PC-3 (cell line): ENCODE measurements at regions not wholly inside any gene's neighbourhood (a gene's known extent, or its start where the extent isn't known, plus 50 kb on each side); places are given as distances from the start of the nearest gene placed in this dataset.

Source experiments
- CTCF ChIP-seq: fragments of 300-600 bp; sonication (generic); conservative IDR thresholded peaks from 2 replicates; pipeline ENCODE4 v1.5.1; 2017; ENCODE audit warnings: antibody characterized with exemption, low read depth, mild to moderate bottlenecking, low read length
- EZH2 ChIP-seq: fragments of 300-600 bp; sonication (generic); IDR thresholded peaks from one replicate; pipeline ENCODE4 v1.6.1; 2017; ENCODE audit warnings: antibody characterized with exemption, mild to moderate bottlenecking, low read length; ENCODE audit not compliant: unreplicated experiment
- EZH2phosphoT487 ChIP-seq: fragments of 300-600 bp; sonication (generic); IDR thresholded peaks from 2 replicates; pipeline ENCODE4 v1.6.1; 2018; ENCODE audit warnings: mild to moderate bottlenecking, antibody characterized with exemption, low read length, borderline replicate concordance

DNA sequence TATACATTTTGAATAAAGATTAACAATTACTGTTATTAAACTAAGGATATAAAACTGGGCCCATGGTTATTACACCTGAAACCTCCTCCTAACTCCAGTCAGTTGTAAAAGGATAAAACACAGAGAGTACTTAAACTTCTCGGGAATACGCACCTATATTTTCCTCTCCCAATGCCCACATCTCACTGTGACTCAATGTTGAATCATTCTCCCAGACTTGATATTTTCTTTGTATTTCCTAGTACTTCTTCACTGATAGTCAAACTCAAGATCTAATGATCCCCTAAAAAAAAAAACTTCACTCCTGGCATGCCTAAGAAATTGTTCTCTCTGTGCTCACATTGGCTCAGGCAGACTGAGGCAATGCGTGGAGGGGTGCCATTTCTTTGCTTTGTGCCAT lies 212.5 kb upstream of the DKK2 start:
- TF ChIP-seq CTCF (no peak), EZH2 (no peak), EZH2phosphoT487 (no peak)
